Stimulated activated CD4-positive, alpha-beta T cell treated with anti-CD3 and anti-CD28 coated beads, Interleukin-15, amount 100 ng/mL, for 1 hour (primary cell): ENCODE measurements at regions not wholly inside any gene's neighbourhood (a gene's known extent, or its start where the extent isn't known, plus 50 kb on each side); places are given as distances from the start of the nearest gene placed in this dataset.
"Not testable (repeated sequence)": the region's sequence is repeated elsewhere in the genome, so short reads cannot be mapped to it uniquely, and the experiment has no call there.

Experiments
- DNase-seq, 2 donors: peaks; one replicate each; pipeline ENCODE4 v3.0.0-alpha.2; 2020; ENCODE audit warnings: low read depth in 1 of 2, low spot score in 1 of 2

DNA sequence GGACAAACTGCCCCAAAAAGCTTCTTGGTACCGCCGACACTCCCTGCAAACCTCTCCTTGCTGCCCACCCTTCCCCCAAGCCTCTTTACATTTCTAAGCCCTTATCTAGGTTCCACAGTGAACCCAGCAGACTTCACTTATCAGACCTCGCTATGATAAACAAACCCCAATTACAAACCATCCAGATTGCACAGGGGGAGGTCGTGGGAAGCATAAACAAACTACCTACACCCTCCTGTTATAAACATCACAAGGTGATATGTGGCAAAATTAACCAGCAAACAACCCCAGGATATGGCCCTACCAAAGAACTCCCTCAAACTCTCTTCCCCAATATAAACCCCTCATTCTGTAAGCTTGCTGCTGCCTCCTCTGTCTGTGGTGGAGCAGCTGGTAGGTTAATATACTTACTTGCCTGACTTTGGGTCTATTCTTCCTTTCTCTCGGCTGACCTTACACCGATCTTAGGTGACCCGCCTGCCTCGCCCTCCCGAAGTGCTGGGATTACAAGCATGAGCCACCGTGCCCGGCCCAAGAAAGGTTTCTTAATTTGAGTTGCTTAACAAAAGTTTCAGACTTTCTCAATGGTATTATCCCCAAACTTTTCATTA is 66.0 kb upstream of the TENM4 start:
- no peak for DNase-seq

GRCh38 chr11:79506124-79506523 is 65.3 kb upstream of the TENM4 start:
- no peak for DNase-seq

DNA sequence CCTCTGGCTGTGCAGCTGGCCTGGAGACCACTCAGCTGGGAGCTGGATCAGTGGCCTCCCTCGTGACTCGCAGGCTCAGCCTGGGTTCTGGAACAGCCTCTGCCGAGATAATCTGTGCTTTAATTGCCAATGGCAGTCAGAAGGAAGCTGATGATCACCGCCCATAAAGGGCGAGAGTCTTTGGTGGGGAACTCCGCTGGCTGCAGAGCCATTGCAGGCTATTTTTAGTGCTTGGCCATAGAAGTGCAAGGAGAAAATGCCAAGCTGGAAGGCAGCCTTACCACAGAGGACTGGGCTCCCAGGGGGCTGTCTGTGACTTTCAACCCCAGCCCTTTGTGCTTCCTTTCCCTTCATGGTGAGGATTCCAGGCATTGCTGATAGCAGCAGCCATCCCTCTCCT is 62.2 kb upstream of the TENM4 start:
- no peak for DNase-seq

GRCh38 chr11:79501707-79502106 is 60.9 kb upstream of the TENM4 start:
- no peak for DNase-seq

DNA sequence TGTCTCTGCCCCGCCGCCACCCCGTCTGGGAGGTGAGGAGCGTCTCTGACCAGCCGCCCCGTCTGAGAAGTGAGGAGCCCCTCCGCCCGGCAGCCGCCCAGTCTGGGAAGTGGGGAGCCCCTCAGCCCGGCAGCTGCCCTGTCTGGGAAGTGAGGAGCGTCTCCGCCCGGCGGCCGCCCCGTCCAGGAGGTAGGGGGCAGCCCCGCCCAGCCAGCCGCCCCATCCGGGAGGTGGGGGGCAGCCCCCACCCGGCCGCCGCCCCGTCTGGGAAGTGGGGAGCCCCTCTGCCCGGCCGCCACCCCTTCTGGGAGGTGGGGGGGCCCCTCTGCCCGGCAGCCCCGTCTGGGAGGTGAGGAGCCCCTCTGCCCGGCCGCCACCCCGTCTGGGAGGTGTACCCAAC is 59.1 kb upstream of the TENM4 start:
- DNase-seq = not testable (repeated sequence)

GRCh38 chr11:79498667-79499066 is 57.8 kb upstream of the TENM4 start:
- no peak for DNase-seq

DNA sequence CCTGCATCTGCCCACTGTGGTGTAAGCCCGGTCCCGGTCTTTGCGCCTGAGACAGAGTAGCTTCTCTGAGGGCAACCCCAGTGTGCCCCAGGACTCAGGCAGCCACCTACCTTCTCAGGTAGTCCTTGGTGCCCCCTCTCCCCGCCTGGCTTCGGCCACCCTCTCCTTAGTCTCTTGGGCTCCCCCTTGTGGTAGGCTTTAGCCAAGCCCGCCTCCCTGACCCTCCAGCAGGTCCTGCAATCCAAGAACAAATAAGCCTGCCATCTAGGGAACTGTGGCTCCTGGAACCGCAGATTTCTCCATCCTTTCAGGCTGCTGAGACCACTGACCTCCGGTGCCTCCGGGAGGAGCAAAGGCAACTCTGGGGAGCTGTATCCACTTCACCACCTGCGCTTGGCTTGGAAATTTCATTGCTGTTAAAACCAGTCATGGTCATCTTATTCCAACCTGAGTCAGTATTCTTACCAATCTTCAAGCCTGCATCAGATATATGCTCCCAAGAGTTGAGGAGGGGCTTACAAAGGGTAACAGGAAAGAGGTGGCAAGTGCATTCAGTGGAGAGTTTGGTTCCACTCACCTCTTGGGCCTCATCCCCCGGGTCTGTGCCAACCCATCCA is 52.8 kb upstream of the TENM4 start:
- DNase-seq = peak in 1 of 2 donors; percentile 3

DNA sequence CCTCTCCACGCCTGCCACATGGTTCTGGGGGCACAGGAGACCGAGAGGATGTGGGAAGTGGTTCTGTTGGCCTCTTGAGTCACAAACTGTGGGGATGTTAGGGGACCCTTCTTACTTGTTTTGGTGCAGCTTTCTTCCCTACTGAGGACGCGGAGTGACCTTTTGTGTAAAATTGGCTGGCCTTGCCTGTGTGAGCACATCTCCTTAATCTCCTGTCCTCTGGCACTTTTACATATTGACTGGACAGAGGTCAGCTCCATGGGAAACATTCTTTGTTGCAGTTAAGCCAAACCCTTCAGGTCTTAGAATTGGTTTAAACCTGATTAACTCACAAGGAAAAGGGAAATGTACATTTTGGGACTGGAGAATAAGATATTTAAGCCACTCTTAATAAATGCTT is 51.2 kb upstream of the TENM4 start:
- DNase-seq = no peak
